OCI-LY3 (cell line): ENCODE measurements at regions not wholly inside any gene's neighbourhood (a gene's known extent, or its start where the extent isn't known, plus 50 kb on each side); places are given as distances from the start of the nearest gene placed in this dataset.

Experiments used
- CTCF ChIP-seq: fragments of 200-600, 300-600 bp; sonication (generic); IDR thresholded peaks from 2 replicates; pipeline ENCODE4 v1.5.1; 2014; ENCODE audit warnings: antibody characterized with exemption, low read length, low read depth
- EZH2phosphoT487 ChIP-seq: fragments of 200-600 bp; shearing (Covaris generic); IDR thresholded peaks from 2 replicates; pipeline ENCODE4 v1.6.1; 2018; ENCODE audit warnings: antibody characterized with exemption, mixed run types, low read depth

DNA sequence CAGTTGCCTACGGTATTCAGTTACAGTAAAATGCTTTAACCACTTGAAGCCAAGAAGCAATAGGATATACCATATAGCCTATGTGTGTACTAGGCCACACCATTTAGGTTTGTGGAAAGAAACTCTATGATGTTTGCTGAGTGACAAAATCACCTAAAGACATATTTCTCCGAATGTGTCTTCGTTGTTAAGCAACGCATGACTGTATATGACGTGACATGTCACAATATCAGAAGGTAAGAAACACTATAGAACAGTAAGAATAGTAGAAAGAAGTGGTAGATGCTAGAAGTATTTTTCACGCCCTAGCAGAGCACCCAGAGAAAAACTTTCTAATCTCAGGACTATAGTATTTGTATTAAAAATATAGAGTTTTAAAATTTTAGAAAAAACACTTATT is 1188.2 kb upstream of the B3GALT2 start:
- no peak for TF ChIP-seq CTCF
- no peak for TF ChIP-seq EZH2phosphoT487
